AG04450 (cell line): ENCODE measurements at regions not wholly inside any gene's neighbourhood (a gene's known extent, or its start where the extent isn't known, plus 50 kb on each side); places are given as distances from the start of the nearest gene placed in this dataset.
"Not testable (repeated sequence)": the region's sequence is repeated elsewhere in the genome, so short reads cannot be mapped to it uniquely, and the experiment has no call there.

Source experiments
- CTCF ChIA-PET: fragments of 300-600, 350-600 bp; formaldehyde crosslinking; extraction: SDS; loops from one replicate; lab custom pipeline; 2022; ENCODE audit warnings: antibody characterized with exemption, inconsistent platforms; lab: Charles Lee
- POLR2A ChIA-PET: fragments of 350-600 bp; formaldehyde crosslinking; extraction: SDS; loops from one replicate; lab custom pipeline; 2021; ENCODE audit warnings: antibody characterized with exemption, inconsistent platforms; lab: Yijun Ruan, JAX
- DNase-seq: peaks from one replicate; pipeline ENCODE4 v3.0.0-alpha.2; 2011; ENCODE audit warnings: low read depth, low spot score
- H3K27ac ChIP-seq: one replicate; pipeline ENCODE4 v1.5.1; 2012; ENCODE audit warnings: low read depth, low read length, control low read depth
- H3K27me3 ChIP-seq: one replicate; pipeline ENCODE4 v1.6.0; 2012; ENCODE audit warnings: low read length; ENCODE audit not compliant: control insufficient read depth, insufficient read depth
- H3K4me3 ChIP-seq: 2 replicates; pipeline ENCODE4 v1.5.1; 2011; ENCODE audit warnings: mild to moderate bottlenecking, low read depth, low read length, control low read depth
- H3K9me3 ChIP-seq: 2 replicates; pipeline ENCODE4 v1.5.1; 2012; ENCODE audit warnings: low read length; ENCODE audit not compliant: control insufficient read depth, insufficient read depth
- TF ChIP-seq, protein P1 (sequence below): IDR thresholded peaks from 2 replicates; pipeline ENCODE4 v1.5.1; 2011; ENCODE audit warnings: low read depth, low read length, control low read depth, inconsistent platforms

DNA sequence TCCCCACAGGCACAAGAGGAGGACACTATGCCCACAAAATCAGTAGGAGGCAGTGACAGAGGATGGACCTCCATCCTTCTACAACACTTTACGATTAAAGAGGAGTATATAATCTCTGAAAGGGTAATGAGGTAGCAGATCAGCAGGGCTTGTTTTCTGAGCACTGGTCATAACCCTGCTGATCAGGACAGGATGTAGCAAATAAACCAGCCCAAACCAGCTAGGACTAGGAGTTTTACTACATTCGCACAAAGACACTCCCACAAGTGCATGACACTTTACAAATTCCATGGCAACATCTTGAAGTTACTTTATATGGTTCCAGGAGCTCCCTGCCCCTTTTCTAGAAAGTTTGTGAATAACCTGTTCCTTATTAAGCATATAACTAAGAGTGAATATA lies 73.3 kb upstream of the CHD6 start:
- no peak for DNase-seq
- CTCF ChIA-PET = interaction anchor here (1.1 to 2.4 kb wide), 2 partner anchors 43 to 51 kb away, joined by 3 to 8 read pairs; no protein-coding TSS in a partner anchor
- Histone ChIP-seq H3K27me3 (peaks cover 4% of the 10 kb centered on the region), H3K9me3 (no peaks in the 10 kb centered on the region; the same call in 1 of the 2 replicates), H3K4me3 (no peak overlapping the region), H3K27ac (no peak overlapping the region)
- POLR2A ChIA-PET = no interaction called here
- TF ChIP-seq, protein P1, sequence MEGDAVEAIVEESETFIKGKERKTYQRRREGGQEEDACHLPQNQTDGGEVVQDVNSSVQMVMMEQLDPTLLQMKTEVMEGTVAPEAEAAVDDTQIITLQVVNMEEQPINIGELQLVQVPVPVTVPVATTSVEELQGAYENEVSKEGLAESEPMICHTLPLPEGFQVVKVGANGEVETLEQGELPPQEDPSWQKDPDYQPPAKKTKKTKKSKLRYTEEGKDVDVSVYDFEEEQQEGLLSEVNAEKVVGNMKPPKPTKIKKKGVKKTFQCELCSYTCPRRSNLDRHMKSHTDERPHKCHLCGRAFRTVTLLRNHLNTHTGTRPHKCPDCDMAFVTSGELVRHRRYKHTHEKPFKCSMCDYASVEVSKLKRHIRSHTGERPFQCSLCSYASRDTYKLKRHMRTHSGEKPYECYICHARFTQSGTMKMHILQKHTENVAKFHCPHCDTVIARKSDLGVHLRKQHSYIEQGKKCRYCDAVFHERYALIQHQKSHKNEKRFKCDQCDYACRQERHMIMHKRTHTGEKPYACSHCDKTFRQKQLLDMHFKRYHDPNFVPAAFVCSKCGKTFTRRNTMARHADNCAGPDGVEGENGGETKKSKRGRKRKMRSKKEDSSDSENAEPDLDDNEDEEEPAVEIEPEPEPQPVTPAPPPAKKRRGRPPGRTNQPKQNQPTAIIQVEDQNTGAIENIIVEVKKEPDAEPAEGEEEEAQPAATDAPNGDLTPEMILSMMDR = no peak

- ChIA-PET POLR2A (no interaction called here), CTCF (interaction anchor here (1.1 kb wide), 1 partner anchor 44 kb away, joined by 3 read pairs; no protein-coding TSS in a partner anchor)
- TF ChIP-seq, protein P1 = no peak
- no peak overlapping the region for H3K27ac ChIP-seq
- peaks cover 5% of the 10 kb centered on the region for H3K27me3 ChIP-seq
- H3K9me3 ChIP-seq = no peaks in the 10 kb centered on the region; the same call in 1 of the 2 replicates
- no peak overlapping the region for H3K4me3 ChIP-seq
- no peak for DNase-seq
These were observed 72.5 kb upstream of the CHD6 start for GRCh38 chr20:41690702-41691101.

- CTCF ChIA-PET = interaction anchor here (1.6 kb wide), 1 partner anchor 11 kb away, joined by 4 read pairs; no protein-coding TSS in a partner anchor
- no peak for DNase-seq
- no peaks in the 10 kb centered on the region for H3K9me3 ChIP-seq
These were observed 68.8 kb upstream of the CHD6 start for GRCh38 chr20:41686961-41687360.

GRCh38 chr20:41685145-41685544 lies 67.0 kb upstream of the CHD6 start:
- DNase-seq, H3K27me3 ChIP-seq, H3K9me3 ChIP-seq, H3K27ac ChIP-seq, CTCF ChIA-PET, H3K4me3 ChIP-seq, POLR2A ChIA-PET: not testable (repeated sequence)

More at GRCh38 chr20:41686961-41687360, 68.8 kb upstream of the CHD6 start:
- POLR2A ChIA-PET = no interaction called here
- H3K27ac ChIP-seq = no peak overlapping the region
- peaks cover 5% of the 10 kb centered on the region for H3K27me3 ChIP-seq
- H3K4me3 ChIP-seq = no peak overlapping the region
- TF ChIP-seq, protein P1 = no peak

- TF ChIP-seq, protein P1 = no peak
- H3K27ac ChIP-seq = no peak overlapping the region
- ChIA-PET CTCF (interaction anchor here (1.5 kb wide), 1 partner anchor 14 kb away, joined by 3 read pairs; no protein-coding TSS in a partner anchor), POLR2A (no interaction called here)
- no peaks in the 10 kb centered on the region for H3K9me3 ChIP-seq
- H3K27me3 ChIP-seq = no peaks in the 10 kb centered on the region
- H3K4me3 ChIP-seq = no peak overlapping the region
- DNase-seq = no peak
These were observed 60.6 kb upstream of the CHD6 start for GRCh38 chr20:41678799-41679198.
